ENCODE measurements at regions not wholly inside any gene's neighbourhood (a gene's known extent, or its start where the extent isn't known, plus 50 kb on each side); places are given as distances from the start of the nearest gene placed in this dataset.

- Mint-ChIP-seq H3K4me3 (ENCODE audit: unreplicated experiment) (no peak overlapping the region), H3K9me3 (ENCODE audit: unreplicated experiment) (no peaks in the 10 kb centered on the region), H3K4me1 (ENCODE audit: insufficient read depth, unreplicated experiment) (peaks cover 24% of the 10 kb centered on the region), H3K27me3 (ENCODE audit: insufficient read depth, unreplicated experiment) (no peaks in the 10 kb centered on the region), H3K27ac (ENCODE audit: low read depth, unreplicated experiment) (no peak overlapping the region), H3K36me3 (ENCODE audit: insufficient read depth, unreplicated experiment) (no peaks in the 10 kb centered on the region)
- TF ChIP-seq CTCF (IDR thresholded peaks at IDR 0.05; ENCODE audit: unreplicated experiment): no peak
- DNase-seq (ENCODE audit: unreplicated experiment): peak; percentile 16
- no TSS peak for BruUV-seq (replicated peaks)
- POLR2A ChIA-PET: interaction anchor here (0.6 kb wide), 1 partner anchor 11 kb away, joined by 3 read pairs; no protein-coding TSS in a partner anchor
- CTCF ChIA-PET: interaction anchor here (0.9 kb wide), 1 partner anchor 13 kb away, joined by 3 read pairs; no protein-coding TSS in a partner anchor
- intact Hi-C loops (cut with micrococcal nuclease): no loop called here
These were observed 80.0 kb downstream of the C11orf91 start for GRCh38 chr11:33620423-33621171.

GRCh38 chr11:33618956-33619355 lies 81.7 kb downstream of the C11orf91 start:
- H3K27ac Mint-ChIP-seq (ENCODE audit: low read depth, unreplicated experiment): no peak overlapping the region
- no peak for TF ChIP-seq CTCF (IDR thresholded peaks at IDR 0.05; ENCODE audit: unreplicated experiment)

GRCh38 chr11:33618351-33618710 lies 82.3 kb downstream of the C11orf91 start:
- DNase-seq (ENCODE audit: unreplicated experiment): no peak
- no peak for TF ChIP-seq CTCF (IDR thresholded peaks at IDR 0.05; ENCODE audit: unreplicated experiment)
- H3K4me3 Mint-ChIP-seq (ENCODE audit: unreplicated experiment): no peak overlapping the region
- H3K27ac Mint-ChIP-seq (ENCODE audit: low read depth, unreplicated experiment): no peak overlapping the region
- ChIA-PET POLR2A (no interaction called here), CTCF (no interaction called here)
- no peaks in the 10 kb centered on the region for H3K9me3 Mint-ChIP-seq (ENCODE audit: unreplicated experiment)
- no peaks in the 10 kb centered on the region for H3K36me3 Mint-ChIP-seq (ENCODE audit: insufficient read depth, unreplicated experiment)
- no peaks in the 10 kb centered on the region for H3K27me3 Mint-ChIP-seq (ENCODE audit: insufficient read depth, unreplicated experiment)
- H3K4me1 Mint-ChIP-seq (ENCODE audit: insufficient read depth, unreplicated experiment): peaks cover 24% of the 10 kb centered on the region
- intact Hi-C loops (cut with micrococcal nuclease): no loop called here
- BruUV-seq (replicated peaks): no TSS peak

More at GRCh38 chr11:33618956-33619355, 81.7 kb downstream of the C11orf91 start:
- CTCF ChIA-PET: no interaction called here
- no peak overlapping the region for H3K4me3 Mint-ChIP-seq (ENCODE audit: unreplicated experiment)
- no peaks in the 10 kb centered on the region for H3K9me3 Mint-ChIP-seq (ENCODE audit: unreplicated experiment)
- H3K27me3 Mint-ChIP-seq (ENCODE audit: insufficient read depth, unreplicated experiment): no peaks in the 10 kb centered on the region
- no peak for DNase-seq (ENCODE audit: unreplicated experiment)
- peaks cover 24% of the 10 kb centered on the region for H3K4me1 Mint-ChIP-seq (ENCODE audit: insufficient read depth, unreplicated experiment)
- BruUV-seq (replicated peaks): no TSS peak
- POLR2A ChIA-PET: no interaction called here
- intact Hi-C loops (cut with micrococcal nuclease): no loop called here
- H3K36me3 Mint-ChIP-seq (ENCODE audit: insufficient read depth, unreplicated experiment): no peaks in the 10 kb centered on the region

- ChIA-PET POLR2A (no interaction called here), CTCF (interaction anchor here (0.6 to 0.7 kb wide), 2 partner anchors 11 to 66 kb away, joined by 3 read pairs; no protein-coding TSS in a partner anchor)
- Mint-ChIP-seq H3K36me3 (ENCODE audit: insufficient read depth, unreplicated experiment) (no peaks in the 10 kb centered on the region), H3K4me3 (ENCODE audit: unreplicated experiment) (no peak overlapping the region), H3K27me3 (ENCODE audit: insufficient read depth, unreplicated experiment) (no peaks in the 10 kb centered on the region), H3K27ac (ENCODE audit: low read depth, unreplicated experiment) (no peak overlapping the region), H3K9me3 (ENCODE audit: unreplicated experiment) (no peaks in the 10 kb centered on the region), H3K4me1 (ENCODE audit: insufficient read depth, unreplicated experiment) (peaks cover 24% of the 10 kb centered on the region)
- no peak for TF ChIP-seq CTCF (IDR thresholded peaks at IDR 0.05; ENCODE audit: unreplicated experiment)
- BruUV-seq (replicated peaks): no TSS peak
- peak; percentile 19 for DNase-seq (ENCODE audit: unreplicated experiment)
- intact Hi-C loops (cut with micrococcal nuclease): no loop called here
These were observed 82.8 kb downstream of the C11orf91 start for GRCh38 chr11:33617672-33618350.
